GM10248 (cell line): ENCODE measurements at regions not wholly inside any gene's neighbourhood (a gene's known extent, or its start where the extent isn't known, plus 50 kb on each side); places are given as distances from the start of the nearest gene placed in this dataset.

Source experiments
- CTCF ChIA-PET: fragments of 300-600 bp; sonication (Branson Sonifier 250); formaldehyde crosslinking; extraction: SDS; loops from one replicate; lab custom pipeline; 2021; ENCODE audit warnings: antibody characterized with exemption; lab: Yijun Ruan, JAX
- POLR2A ChIA-PET: fragments of 350-650 bp; sonication (Branson Sonifier 250); formaldehyde crosslinking; extraction: SDS; loops from one replicate; lab custom pipeline; 2020; ENCODE audit warnings: antibody characterized with exemption; lab: Yijun Ruan, JAX
- DNase-seq: peaks from one replicate; pipeline ENCODE4 v3.0.0; 2012; ENCODE audit errors: extremely low spot score
- CTCF ChIP-seq: IDR thresholded peaks from 2 replicates; pipeline ENCODE4 v1.5.1; 2012; ENCODE audit warnings: mild to moderate bottlenecking, low read depth; ENCODE audit errors: extremely low read depth, missing control alignments, control extremely low read depth

GRCh38 chr3:146800484-146800883, 195.3 kb upstream of the PLSCR5 start:
- TF ChIP-seq CTCF = no peak
- POLR2A ChIA-PET = no interaction called here
- CTCF ChIA-PET = interaction anchor here (0.7 kb wide), 1 partner anchor 18 kb away, joined by 4 read pairs; no protein-coding TSS in a partner anchor

GRCh38 chr3:146796078-146796477, 190.9 kb upstream of the PLSCR5 start:
- ChIA-PET POLR2A (no interaction called here), CTCF (no interaction called here)
- no peak for DNase-seq
- TF ChIP-seq CTCF = no peak

More at GRCh38 chr3:146800484-146800883, 195.3 kb upstream of the PLSCR5 start:
- no peak for DNase-seq

DNA sequence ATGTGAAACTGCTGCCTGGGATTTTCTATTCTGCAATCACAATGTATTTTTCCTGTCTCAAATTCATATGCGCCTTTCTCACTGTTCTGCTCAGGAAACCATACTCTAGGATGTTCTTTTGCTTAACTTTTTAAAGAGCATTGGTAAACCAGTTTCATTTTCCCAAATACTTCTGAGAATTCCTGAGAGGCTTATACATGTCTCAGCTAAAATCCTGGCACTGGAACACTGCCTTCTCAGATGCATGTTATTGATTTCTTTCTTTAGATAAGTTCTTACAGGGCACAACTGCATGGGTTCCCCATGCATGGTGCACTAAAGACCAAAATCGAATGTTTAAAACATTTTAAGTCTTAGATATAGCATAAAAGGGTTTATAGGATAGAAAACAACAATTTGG, 178.3 kb upstream of the PLSCR5 start:
- DNase-seq = no peak
- ChIA-PET POLR2A (no interaction called here), CTCF (interaction anchor here (1.1 kb wide), 1 partner anchor 17 kb away, joined by 4 read pairs; no protein-coding TSS in a partner anchor)
- TF ChIP-seq CTCF = no peak

GRCh38 chr3:146781606-146782005, 176.5 kb upstream of the PLSCR5 start:
- DNase-seq = no peak
- ChIA-PET POLR2A (no interaction called here), CTCF (interaction anchor here (1.2 kb wide), 1 partner anchor 9 kb away, joined by 3 read pairs; no protein-coding TSS in a partner anchor)
- no peak for TF ChIP-seq CTCF

DNA sequence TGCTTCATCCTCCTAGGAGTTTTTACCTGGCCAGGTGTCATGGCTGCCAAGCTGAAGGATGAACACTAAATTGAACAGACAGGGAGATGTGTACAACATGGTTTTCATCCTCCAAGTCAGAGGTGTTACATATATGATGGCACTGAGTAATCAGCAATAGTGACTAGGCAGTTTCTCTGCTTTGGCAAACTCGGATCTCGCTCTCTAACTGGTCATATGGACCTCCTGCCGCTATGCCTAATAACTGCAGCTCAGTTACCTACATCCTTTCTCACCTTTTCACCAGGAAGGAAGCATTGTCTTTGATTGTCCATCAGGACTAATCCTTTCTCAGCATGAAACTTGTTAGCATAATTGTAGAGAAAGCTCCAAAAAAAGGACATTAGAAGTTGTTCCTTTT, 175.9 kb upstream of the PLSCR5 start:
- CTCF ChIA-PET = interaction anchor here (1.2 kb wide), 1 partner anchor 9 kb away, joined by 3 read pairs; no protein-coding TSS in a partner anchor
- POLR2A ChIA-PET = no interaction called here
- DNase-seq = no peak
- TF ChIP-seq CTCF = no peak

DNA sequence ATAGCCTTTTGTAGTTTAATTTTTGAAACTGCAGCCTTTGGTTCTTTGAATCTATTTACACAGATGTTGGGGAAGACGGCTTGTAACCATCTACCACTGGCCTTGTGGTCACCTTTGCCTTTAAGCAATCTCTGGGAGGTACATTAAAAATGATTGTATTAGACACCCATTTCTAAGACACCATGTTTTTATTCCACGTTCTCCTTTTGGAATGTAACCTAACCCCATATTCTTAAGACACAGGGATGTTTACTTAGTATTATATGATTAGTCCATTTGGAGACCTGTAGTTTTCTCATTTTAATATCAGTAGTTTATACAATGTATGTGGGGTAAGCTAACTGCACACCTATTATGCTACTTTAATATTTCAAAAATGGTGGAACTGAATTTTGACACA, 175.1 kb upstream of the PLSCR5 start:
- no peak for DNase-seq
- POLR2A ChIA-PET = no interaction called here
- no peak for TF ChIP-seq CTCF
- CTCF ChIA-PET = no interaction called here
